Left ventricle myocardium superior (tissue), 1 donor: ENCODE measurements at regions not wholly inside any gene's neighbourhood (a gene's known extent, or its start where the extent isn't known, plus 50 kb on each side); places are given as distances from the start of the nearest gene placed in this dataset.

ENCODE experiments used
- ATAC-seq: fragments of 200-7000 bp; cut with Tn5 transposase; one replicate; pipeline ENCODE4 v1.9.1; 2020; ENCODE audit warnings: mild to moderate bottlenecking, moderate library complexity
- DNase-seq: peaks from one replicate; pipeline ENCODE4 v3.0.0-alpha.2; 2020
- intact Hi-C: fragments of 100-400 bp; cut with micrococcal nuclease; formaldehyde crosslinking; loops from one replicate; pipeline ENCODE4 v1.11.0; 2022
- donor health status: DM: no; HTN: yes; CAD: no; lungs with severe emphysema.

DNA sequence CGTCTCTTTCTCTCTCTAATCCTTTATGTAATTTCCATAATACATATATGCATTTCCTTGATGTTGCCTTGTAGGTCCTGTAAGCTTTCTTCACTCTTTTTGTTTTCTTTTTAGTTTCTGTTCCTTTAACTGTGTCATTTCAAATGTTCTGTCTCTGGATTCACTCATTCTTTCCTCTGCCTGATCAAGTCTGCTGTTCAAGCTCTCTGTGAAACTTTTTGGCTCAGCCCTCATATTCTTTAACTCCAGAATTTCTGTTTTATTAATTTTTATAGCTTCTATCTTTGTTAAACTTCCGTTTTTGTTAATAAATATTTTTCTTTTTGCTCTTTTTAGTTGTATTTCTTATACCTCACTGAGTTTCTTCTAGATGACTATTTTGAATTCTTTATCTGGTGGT lies 321.3 kb upstream of the LMO3 start:
- no peak for DNase-seq
- intact Hi-C loops, result no loop called here
- no peak for ATAC-seq

DNA sequence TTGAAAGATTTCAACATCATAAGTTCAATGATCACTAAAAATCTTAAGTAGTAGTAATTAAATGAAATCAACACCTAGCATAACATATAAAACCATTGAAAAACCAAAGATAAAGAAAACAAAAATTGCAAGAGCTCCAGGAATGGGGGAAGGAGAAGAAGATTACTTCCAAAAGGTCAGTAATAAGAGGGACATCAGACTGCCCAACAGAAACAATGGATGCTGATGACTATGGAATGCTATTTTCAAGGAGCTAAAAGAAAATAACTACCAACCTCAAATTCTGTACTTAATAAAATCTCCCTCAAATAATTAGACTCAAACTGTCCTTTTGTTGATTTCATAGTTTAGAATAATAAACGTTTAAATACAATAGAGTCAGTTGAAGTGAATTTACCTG lies 314.5 kb upstream of the LMO3 start:
- intact Hi-C loops, result no loop called here
- ATAC-seq, result no peak

DNA sequence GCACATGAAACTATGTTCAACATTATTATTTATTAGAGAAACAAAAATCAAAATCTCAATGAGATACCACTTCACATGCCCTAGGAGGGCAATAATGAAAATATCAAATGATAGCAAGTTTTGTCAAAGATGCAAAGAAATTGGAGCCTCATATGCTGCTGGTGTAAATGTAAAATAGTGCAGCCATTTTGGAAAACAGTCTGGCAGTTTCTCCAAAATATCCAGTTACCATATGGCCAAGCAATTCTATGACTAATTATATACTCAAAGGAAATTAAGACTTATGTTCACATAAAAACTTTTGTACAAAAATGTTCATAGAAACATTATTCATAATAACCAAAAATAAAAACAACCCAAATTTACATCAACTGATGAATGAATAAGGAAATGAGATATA lies 313.6 kb upstream of the LMO3 start:
- intact Hi-C loops, result no loop called here
- ATAC-seq, result no peak
- no peak for DNase-seq

More for the DNA sequence above, 314.5 kb upstream of the LMO3 start:
- no peak for DNase-seq

DNA sequence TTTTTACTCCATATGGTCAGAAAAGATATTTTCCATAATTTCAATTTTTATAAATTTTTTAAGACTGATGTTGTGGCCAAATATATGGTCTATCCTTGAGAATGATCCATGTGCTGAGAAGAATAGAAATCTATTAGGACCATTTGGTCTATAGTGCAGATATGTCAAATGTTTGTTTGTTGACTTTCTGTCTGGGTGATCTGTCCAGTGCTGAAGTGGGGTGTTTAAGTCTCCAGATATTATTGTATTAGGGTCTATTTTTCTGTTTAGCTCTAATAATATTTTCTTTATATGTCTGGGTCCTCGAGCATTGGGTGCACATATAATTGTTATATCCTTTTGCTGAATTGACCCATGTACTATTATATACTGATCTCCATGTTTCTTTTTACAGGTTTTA lies 308.9 kb upstream of the LMO3 start:
- intact Hi-C loops, result no loop called here
- DNase-seq, result no peak
- ATAC-seq, result no peak

DNA sequence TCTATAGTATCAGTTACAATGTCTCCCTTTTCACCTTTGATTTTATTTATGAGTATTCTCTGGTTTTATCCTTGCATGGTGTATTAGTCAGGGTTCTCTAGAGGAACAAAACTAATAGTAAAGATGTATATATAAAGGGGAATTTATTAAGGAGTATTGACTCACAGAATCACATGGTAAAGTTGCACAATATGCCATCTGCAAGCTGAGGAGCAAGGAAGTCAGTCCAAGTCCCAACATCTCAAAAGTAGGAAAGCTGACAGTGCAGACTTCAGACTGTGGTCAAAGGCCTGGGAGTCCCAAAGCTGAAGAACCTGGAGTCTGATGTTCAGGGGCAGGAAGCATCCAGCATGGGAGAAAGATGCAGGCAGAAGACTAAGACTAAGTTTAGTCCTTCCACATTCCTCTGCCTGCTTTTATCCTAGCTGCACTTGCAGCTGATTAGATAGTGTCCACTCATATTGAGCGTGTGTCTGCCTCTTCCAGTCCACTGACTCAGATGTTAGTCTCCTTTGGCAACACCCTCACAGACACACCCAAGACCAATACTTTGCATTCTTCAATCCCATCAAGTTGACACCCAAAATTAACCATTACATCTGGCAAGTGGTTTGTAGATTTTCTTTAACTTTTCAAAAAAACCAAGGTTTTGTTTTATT lies 308.0 kb upstream of the LMO3 start:
- DNase-seq (no peak), ATAC-seq (no peak)
- intact Hi-C loops, result no loop called here

DNA sequence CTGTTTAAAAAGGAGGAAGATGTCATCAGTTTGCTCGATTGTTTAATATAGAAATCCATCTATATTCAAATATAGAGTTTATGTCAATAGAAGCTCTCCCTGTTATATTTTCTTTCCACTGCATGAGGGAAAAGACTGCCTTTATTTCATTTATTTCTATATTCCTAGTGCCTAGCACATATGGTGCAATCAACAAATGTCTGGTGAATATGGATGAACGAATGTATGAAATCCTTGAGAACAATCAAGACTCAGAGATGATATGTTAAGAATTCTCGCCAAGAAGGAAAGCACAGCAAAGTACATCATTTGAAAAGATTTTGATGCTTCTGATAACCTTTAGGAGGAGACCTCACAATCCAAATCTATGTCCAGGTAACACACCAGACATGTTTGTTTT lies 296.0 kb upstream of the LMO3 start:
- ATAC-seq, result no peak
- intact Hi-C loops, result no loop called here
- no peak for DNase-seq

DNA sequence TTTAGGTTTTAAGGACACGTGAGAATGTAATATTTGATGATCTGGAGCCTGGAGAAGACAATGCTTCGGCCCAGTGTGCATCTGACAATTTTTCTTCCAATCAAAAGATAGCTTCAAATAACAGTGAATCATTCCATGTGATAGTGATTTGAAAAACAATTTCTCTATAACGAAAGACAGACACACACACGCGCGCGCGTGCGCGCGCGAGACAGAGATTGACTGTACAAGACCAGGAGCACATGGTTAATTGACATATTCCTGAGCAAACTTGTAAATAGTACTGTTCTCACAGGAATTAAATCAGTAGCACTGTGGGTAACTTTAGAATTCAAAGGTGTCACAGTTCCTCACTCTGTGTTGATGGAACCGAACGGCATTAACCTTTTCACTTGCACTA lies 287.5 kb upstream of the LMO3 start:
- DNase-seq, result no peak
- ATAC-seq, result no peak
- intact Hi-C loops, result no loop called here

DNA sequence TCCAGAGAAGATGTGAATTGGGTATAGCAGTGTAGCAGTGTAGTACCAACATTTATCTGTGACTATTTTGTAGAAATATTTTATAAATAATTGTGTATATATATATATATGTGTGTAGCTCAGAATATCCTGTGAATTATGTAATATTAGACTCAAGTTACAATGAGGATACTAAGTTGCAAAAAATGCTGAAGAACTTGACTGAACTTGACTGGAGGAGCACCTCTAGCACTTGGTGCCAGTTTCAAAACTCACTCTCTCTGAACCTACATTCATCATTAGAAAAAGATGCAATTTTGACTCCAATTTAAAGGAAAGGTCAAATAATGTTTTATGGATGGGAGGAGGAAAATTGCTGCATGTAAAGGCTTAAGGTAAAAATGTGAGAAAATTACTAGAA lies 285.7 kb upstream of the LMO3 start:
- intact Hi-C loops, result no loop called here

DNA sequence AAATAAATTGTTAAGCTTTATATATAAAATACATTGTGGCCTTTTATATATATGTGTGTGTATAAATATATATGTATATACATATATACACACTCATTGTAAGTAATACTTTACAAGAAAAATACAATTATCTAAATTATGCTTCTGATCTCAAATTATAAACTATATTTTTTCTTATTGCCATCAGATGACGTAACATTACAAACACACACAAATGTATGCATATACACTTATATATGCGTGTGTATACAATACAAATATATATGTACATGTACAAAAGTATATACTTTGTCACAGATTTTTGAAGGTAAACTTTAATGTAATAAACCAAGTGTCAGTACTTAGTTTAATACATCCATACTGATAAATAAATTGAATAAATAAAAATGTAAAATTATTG lies 278.9 kb upstream of the LMO3 start:
- DNase-seq (no peak), ATAC-seq (no peak)
- intact Hi-C loops, result no loop called here

More for the DNA sequence above, 285.7 kb upstream of the LMO3 start:
- DNase-seq (no peak), ATAC-seq (no peak)

DNA sequence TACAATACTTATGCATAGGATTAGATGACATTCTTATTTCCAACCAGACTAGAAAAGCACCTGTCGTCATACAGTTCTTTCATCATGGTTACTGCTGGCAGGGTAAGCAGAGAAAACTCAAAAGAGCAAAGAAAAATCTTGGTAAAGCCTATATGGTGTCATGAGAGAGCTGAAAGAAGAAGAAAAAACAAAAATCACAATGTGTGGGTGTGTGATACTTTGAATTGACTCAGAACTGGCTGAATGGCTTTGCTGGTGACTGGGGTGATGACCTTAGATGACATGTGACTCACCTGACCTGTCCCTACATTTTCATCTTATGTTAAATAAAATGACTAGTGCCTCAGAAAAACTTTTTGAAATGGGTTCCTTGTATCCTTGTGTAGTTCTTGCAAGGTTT lies 278.1 kb upstream of the LMO3 start:
- DNase-seq (no peak), ATAC-seq (no peak)
- intact Hi-C loops, result no loop called here

DNA sequence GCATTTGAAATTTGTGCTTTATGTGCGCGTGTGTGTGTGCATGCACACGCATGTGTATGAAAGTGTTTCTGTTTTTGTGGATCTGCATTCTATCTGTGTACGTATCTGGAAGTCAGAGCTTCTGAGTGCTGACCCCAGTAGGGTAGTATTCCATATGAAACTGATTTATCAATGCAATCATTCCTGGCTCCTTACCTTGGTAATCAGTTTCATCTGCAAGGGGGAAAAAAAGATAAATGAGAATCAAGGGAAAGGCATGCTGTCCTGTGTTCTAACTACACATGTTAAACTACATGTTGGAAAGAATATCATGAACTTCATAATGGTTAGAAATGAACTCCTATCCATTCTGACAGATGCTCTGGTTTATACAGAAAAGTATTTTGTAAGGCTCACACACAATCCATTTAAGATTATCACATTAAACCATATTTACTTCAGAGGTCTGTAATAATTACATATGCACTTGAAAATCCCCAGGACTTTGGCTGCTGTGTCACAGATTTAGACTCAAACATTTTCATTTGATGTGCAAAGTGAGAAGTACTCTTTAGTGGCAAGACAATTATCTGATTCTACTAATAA lies 276.1 kb upstream of the LMO3 start:
- ATAC-seq (no peak), DNase-seq (no peak)
- intact Hi-C loops, result no loop called here

DNA sequence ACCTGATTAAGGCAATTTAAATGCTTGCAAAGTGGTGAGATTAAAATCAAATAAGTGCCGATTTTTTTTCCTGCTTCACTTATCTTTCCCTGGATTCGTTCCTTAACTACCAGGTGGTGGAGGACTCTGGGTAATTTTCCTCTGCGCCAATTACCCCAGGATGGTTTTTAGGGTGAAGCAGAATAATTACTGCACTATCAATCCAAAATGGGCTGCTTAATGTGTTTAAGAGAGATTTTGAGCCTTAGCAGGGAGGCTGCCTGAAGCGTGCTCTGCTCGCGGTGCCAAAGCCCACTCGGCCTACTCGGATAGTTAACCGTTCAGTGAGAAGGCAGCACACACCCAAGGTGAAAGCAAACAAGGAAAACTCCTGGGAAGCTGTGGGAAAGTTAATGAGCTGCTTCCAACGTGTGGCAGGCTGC lies 274.9 kb upstream of the LMO3 start:
- no peak for DNase-seq
- intact Hi-C loops, result no loop called here
- ATAC-seq, result no peak

DNA sequence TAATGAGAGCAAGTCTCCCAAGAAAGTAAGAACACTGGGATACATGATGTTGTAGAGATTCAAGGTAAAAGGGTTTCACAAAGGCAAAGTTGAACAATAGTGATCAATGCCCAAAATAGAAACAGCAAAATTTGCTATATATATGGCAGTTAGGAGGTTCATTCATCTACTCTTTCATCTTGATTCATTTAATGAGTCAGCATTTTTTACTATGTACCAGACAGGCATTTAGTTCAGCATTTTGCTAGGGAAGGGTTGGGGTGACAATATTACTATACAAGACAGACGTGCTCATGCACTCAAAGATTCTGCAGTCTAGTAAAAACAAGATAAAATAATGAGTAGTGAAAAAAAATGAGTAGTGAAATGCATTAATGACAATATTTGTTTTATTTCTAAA lies 264.9 kb upstream of the LMO3 start:
- DNase-seq, result no peak
- intact Hi-C loops, result no loop called here
- no peak for ATAC-seq

DNA sequence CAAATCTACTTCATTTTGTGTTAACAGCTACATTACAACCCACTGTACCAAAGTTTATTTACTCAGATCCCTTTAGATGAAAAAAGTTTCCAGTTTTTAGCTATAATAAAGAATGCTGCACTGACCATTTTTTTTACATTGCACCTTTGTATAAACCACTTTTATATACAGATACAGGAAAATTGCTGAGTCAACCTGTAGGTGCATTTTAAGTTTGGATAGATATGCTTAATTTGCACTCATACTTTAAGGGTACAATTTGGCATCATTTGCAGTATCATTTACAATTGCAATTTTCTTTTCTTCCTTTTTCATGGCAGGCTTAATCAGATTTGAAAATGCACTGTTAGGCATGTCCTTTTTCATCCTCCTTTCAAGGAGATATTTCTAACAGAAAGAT lies 257.8 kb upstream of the LMO3 start:
- DNase-seq (no peak), ATAC-seq (no peak)
- intact Hi-C loops, result no loop called here

DNA sequence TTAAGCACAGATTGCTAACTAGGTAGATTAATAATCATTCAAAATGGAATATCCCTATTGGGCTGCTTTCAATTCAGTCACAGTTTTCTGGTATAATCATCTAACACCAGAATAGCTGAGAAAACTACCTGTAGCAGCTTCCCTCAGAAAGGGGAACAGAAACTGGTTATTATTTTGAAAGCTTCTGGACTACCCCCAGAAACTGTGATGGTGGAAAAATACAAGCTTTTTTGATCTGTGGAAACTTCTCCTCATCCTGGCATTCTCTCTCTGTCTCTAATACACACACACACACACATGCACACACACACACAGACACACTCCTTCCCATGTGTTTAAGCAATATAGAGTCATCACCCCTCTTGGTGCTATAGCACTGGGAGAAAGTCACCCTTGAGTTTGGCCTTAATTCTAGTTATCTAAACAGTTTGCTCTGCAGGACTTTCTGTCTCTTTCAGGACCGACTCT lies 251.5 kb upstream of the LMO3 start:
- intact Hi-C loops, result no loop called here
- no peak for DNase-seq
- ATAC-seq, result no peak

DNA sequence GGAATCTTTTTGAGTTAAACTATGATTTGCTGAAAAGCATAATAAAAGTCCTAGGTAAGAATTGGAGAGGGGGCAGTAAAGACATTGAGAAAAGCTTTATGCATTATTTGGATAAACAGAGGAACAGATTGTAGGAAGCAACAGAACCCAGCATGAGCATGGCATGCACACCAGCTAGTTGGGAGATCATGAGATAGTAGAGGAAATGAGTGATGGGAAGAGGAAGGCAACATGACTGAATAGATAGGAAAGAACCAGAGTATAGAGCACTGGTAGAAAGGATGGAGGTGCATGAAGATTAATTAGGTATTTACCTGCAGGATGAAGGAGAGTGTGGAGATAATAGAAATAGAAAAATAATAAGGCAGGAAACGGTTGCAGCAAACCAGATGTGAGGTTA lies 248.5 kb upstream of the LMO3 start:
- intact Hi-C loops, result no loop called here
- ATAC-seq (no peak), DNase-seq (no peak)

DNA sequence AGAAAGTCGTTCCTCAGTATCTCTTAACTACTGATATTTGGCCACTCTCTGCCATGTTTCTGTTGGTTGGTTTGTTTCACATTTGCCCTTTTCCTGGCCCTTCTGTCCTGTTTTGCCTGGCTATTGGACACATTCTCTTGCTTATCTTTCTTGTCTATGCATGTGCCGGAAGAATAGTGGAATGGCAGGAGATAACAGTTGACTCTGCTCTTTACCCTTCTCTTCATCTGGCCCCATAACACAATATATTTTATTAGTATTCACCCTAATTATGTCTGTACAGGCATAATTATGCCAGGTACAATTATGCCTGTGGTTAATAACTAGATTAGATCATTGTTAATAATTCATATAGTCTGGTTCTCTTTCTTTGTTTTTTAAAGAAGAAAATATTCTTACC lies 243.5 kb upstream of the LMO3 start:
- ATAC-seq (no peak), DNase-seq (no peak)
- intact Hi-C loops, result no loop called here

DNA sequence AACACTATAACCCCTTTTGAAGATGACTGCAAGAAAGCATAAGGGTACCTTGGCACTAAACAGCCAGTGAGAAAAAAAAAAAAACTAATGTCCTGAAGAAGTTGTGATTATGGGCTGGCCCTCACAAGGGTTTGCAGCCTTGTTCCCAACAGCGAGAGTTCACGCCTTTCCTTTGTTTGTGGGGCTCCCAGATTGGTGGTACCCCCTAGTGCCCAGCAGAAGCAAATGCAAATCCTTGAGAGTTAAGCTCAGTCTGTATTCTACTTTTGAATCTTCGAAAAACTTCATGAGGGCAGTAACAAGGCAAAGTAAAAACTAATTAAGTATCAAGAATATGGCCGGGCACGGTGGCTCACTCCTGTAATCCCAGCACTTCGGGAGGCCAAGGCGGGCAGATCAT lies 238.9 kb upstream of the LMO3 start:
- intact Hi-C loops, result no loop called here
- ATAC-seq (no peak), DNase-seq (no peak)

DNA sequence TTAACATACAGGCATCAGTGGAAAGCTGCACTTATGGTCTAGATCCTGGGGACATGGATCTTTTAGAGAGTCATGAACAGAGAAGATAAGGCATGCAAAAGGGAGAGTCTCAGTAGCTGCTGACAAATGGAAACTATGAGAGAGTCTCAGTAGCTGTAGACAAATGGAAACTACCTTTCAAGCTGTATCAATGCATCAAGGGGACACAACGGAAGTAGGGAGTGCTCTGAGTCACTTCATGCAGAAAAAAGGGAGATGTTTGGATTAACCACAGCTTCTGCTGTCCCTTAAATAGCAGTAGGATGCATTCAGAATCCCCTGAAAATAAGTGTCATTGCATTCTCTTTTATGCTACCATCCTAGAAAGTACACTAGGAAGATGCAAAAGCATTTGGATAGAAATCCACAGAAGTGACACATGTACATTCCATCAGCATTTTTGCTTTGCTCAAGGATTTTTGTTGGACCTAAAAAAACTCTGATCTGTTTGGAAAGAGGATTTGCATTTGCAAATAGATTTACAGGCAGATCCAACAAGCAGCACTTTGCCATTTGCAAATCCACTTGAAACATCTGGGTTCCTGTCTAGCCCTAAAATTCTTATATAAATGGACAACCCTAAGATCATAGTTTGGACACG lies 227.5 kb upstream of the LMO3 start:
- DNase-seq, result no peak
- ATAC-seq, result no peak
- intact Hi-C loops, result no loop called here

DNA sequence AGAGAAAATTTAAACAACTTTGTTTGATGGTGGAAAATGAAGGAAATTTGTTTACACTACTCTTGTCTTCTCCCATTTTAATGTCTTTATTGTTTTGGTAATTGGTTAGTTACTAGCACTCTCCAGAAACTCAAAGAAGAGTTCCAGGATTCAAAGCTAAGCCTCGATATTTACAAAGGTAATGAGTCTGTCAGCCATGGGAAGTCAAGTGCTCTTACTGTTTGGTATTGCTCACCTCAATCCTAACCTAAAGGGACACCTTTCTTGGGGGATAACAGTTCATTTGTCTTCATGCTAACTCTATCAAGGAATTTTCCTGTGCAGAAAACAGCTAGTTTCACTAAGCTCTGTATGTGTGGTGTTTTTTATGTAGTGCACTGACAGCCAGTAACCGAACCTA lies 222.9 kb upstream of the LMO3 start:
- ATAC-seq, result no peak
- intact Hi-C loops, result no loop called here

DNA sequence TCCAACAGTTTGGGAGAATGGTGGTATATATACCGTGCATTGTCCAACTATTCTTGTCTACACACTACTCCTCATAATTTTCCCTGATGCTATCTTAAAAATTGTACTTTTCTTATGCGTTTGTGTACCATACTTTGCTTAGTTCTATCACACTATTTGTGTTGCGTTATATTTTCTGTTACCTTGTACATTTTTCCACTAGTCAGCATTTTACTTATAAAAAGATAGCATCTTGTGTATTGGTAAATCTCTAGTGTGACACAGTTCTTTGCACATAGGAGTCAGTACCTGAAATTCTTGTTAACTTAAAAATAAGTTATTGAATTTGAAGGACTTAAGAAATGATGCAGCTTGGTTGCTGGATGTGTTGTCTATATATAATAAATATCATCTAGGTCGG lies 201.8 kb upstream of the LMO3 start:
- ATAC-seq (no peak), DNase-seq (no peak)
- intact Hi-C loops, result no loop called here

More for the DNA sequence above, 222.9 kb upstream of the LMO3 start:
- DNase-seq, result no peak
